NCI-H82 (cell line): ENCODE measurements at regions not wholly inside any gene's neighbourhood (a gene's known extent, or its start where the extent isn't known, plus 50 kb on each side); places are given as distances from the start of the nearest gene placed in this dataset.
"Not testable (repeated sequence)": the region's sequence is repeated elsewhere in the genome, so short reads cannot be mapped to it uniquely, and the experiment has no call there.

ENCODE experiments used
- DNase-seq: peaks from one replicate; lab custom pipeline; 2025; lab: John Stamatoyannopoulos, UW

DNA sequence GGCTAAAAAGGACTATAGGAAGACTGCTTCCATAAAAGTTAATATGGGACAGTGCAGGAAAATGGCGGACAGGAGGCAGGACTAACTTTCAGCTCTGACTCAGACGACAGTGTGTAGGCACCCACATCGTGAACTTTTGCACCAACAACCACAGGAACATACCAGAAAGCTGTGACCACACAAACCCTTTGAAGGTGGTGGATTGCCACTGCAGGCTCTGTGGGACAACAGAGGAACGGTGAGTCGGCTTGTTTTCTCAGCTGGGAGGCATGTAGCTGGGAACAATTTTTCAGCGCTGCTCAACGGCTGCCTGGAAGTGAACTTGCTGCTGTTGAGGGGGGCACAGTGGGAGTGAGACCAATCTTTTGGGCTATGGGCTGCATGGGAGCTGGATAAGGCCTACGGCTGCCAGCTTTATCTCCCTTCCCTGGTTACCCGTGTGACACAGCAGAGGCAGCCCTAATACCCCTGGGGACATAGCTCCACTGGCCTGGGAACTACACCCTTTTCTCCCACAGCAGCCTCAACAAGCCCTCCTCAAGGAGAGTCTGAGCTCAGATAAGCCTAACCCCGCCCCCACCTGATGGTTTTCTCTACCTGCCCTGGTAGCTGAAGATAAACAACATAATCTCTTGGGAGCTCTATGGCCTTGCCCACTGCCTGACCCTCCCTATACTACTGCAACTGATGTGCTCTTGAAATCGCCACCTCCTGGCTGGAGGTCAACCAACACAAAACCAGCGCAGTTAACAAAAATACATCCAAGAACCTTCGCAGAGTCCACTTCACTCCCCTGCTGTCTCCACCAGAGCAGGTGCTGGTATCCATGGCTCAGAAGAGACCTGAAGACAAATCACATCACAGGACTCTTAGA lies 1537.0 kb downstream of the C4orf33 start:
- DNase-seq = no peak

DNA sequence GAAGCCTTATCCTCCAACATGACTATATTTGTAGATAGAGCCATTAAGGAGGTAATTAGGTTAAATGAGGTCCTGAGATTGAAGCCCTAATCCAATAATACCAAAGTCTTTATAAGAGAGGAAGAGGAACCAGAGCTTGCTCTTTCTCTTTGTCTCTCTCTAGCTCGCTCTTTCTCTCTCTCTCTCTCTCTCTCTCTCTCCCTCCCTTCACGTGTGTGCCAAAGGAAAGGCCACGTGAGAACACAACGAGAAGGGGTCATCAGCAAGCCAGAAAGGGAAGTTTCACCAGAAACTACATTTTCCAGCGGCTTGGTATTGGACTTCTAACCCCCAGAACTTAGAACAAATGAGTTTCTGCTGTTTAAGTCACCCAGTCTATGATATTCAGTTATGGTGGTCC lies 1540.5 kb downstream of the C4orf33 start:
- DNase-seq = peak; percentile 76

DNA sequence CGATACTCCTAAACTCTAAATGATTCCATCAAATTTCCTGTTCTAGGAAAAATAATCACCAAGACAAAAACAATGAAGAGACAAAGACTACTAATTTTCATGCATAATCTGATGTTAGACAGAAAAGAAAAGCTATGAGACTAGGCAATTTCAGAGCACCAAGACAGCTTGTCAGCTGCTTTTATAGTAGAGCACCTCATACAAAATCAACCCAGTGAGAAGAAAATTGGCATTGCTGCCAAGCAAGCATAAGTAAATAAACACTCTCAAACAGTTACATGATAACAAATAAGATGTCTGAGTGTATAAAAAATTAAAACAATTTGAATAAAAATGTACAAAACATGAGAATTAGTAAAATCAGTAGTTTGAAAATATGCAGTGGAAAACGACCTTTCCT lies 1544.6 kb downstream of the C4orf33 start:
- no peak for DNase-seq

DNA sequence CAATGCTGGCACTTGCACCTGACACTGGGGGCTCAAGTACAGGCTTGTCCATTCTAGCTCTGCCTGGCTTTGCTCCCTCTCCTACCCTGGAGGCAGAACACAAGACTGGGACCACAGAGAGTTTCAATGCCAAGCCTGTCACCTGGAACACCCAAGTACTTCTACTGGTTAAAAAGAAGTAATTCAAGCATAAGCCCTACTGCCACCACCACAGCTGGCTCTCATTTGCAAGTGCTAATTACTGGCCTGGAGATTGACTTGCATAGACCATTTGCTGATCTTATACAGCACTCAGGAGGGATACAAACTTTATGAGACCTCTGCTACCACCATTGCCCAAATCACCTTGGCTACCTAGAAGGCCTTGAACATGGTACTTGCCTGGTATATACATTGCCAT lies 1550.9 kb downstream of the C4orf33 start:
- DNase-seq = peak; percentile 2

DNA sequence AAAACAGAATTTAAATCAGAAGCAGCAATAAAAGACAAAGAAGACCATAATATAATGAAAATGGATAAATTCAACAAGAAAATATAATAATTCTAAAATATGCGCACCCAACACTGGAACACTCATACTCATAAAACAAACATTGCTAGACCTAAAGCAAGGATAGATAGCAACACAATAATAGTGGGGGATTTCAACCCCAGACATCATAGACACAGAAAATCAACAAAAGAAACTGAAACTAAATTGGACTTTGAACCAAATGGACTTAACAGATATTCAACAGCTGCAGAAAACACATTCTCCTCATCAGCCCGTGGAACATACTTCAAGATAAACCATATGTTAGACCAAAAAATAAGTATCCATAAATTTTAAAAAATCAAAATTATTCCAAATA lies 1552.6 kb downstream of the C4orf33 start:
- DNase-seq = no peak

DNA sequence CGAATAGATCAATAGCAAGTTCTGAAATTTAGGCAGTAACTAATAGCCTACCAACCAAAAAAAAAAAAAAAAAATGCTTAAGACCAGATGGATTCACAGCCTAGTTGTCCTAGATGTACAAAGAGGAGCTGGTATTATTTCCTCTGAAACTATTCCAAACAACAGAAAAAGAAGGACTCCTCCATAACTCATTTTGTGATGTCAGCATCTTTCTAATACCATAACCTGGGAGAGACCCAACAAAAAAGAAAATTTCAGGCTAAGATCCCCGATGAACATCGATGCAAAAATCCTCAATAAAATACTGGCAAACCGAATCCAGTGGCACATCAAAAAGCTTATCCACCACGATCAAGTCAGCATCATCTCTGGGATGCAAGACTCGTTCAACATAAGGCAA lies 1557.9 kb downstream of the C4orf33 start:
- DNase-seq = no peak

DNA sequence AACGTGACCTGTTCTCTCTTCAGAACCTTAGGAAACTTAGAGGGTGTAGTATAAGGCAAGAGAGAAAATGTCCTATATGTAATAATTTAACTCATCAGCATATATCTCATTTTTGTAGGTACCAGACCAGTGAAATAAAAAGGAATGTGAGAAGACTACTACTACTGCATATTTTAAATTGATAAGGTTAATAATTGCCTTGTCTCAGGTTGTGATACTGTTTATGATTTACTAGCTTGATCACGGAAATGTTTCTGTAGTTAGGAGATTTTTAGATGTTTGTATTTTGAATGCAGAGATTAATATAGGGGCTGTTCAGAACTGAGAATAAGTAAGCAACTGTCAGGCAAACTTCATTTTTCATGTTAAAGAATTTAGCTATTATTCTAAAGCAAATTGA lies 1563.4 kb downstream of the C4orf33 start:
- no peak for DNase-seq

DNA sequence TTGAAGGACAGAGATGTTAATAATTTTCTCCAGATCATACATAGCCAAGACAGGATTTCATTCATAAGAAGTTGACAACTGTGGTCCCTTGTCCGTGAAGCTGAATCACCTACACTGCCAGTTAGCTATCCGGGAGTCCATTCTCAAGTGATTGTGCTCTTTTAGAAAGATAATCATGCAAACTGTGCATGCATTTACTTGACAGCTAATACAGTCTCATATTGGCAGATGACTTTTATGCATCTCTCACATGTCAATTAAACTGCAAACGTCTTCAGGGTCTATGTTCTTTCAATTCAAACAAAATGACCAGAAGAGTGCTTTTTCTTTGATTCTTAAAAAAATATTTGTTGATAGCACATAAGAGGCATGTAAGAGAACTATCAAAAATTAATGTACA lies 1572.9 kb downstream of the C4orf33 start:
- no peak for DNase-seq

DNA sequence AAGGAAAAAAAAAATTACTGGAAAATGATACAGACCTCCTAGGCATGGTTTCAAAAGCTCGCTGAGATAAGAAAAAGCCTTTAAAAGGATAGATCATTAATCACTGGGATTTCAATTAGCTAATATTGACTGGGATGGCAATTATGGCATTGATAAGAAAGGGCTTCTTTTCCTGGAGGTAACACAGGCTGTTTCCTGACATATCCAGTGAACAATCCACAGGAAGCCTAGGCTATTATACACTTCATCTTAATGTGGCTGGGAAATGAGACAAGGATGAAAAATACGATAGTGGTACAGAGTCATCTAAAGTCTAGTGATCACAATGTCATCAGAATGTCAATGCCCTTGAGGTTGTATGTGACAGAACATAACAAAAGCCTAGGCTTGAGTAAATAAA lies 1579.3 kb downstream of the C4orf33 start:
- no peak for DNase-seq

DNA sequence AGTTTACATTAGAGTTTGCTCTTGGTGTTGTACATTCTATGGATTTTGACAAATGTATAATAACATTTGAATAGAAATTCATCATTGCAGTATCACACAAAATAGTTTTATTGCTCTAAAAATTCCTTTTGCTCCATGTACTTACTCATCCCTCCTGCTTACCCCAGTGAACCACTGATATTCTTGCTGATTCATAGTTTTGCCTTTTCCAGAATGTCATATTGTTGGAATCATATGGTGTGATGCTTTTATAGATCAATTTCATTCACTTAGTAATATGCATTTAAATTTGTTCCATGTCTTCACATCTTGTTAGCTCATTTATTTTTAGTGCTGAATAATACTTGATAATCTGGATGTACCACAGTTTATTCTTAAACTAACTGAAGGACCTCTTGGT lies 1593.2 kb downstream of the C4orf33 start:
- no peak for DNase-seq

DNA sequence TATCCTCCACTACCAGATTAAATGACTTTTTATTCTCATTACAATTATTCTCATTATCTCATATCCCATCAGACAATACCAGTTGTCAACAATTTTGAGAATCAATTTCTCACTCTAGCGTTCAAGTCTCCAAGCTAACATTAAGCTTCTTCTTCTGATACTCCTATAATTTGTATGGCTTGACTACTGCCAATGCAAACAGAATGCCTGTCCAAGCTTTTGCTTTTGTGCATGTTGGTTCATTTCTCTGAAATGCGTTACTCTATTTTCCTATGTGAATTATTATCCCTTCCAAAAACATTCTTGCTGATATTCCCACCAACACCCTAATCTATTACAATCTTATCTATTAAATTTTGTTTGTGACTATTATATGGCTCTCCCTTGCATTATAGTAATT lies 1602.3 kb downstream of the C4orf33 start:
- no peak for DNase-seq

DNA sequence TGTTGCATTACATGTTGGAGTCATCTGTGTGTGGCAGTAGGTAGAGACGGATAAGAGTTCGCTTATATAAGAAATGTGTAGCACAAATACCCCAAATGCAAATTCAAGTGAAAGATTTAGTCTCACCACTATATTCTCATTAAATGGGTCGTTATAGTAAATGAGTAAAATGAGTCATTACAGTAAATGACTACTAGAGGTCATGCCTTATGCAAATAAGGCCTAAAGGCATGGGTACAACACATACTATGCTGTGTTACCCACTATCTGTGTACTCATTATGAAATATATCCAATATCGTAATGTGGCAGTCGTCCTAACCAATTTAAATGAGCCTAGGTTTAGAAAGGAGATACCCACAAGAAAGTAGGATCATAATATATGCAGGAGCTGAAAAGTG lies 1603.1 kb downstream of the C4orf33 start:
- no peak for DNase-seq

DNA sequence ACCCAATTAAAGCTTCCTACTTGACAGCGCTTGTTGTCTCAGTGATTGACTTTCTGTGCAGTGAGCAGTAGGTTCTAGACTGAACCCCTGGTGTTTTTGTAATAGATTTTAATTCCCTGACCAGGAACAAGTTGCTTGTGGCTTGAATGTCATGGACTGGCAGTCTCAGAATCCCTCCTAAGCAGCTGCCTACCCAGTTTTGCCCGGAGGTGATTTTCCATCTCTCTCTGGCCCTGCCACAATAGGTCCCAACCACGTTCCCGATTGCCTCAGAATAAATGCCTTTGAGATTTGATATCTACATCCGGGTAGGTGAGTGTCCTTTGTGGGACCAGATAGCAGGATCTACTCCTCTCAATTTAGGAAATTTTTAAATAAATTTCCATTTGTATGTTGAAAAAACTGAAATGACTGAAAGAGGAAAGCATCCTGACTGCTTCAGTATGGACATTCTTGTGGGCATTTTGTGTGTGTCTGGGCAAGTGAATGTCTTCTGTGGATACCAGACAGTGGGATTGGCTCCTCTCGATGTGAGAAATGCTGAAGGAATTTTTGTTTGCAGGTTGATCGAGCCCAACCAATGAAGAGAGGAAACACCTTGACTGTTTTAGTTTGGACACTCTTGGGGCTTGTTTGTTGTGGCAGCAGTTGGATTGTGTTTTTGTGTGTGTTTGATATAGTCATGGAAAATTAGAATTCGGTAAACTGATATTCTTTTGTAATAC lies 1607.4 kb downstream of the C4orf33 start:
- DNase-seq = no peak

DNA sequence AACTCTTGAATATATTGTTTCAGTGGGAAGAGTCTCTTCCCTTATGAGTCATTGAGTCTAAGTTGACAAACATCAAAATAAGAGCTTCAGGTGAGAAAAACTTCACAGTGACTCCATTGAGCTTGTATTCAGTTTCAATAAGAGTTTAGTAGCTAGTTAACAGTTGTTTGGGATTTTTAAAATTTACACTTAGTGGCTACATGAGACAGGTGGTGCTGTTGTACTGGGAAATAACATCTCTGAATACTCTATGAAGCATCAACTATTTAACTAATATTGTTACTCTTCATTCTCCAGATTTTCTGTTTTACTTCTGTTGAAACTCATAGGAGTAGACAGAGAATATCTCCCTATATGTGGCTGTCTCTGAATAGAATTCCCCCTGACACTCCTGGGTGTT lies 1609.1 kb downstream of the C4orf33 start:
- DNase-seq = no peak

DNA sequence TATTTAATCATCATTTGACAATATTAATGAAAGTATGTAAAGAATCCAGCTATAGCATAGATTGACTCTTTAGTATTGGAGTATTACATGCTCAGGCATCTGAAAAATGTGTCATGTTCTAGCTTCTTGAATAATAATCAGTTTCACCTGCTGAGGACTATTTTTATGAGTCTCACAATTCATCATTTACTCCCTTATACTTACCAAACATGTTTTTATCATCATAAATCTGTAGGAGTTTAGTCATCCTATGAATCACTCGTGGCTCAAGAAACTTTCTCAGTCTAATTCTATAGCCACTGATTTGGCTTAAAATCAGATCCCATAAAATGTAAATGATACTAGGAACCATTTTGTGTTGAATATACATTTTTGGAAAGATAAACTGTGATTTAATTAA lies 1616.1 kb downstream of the C4orf33 start:
- DNase-seq = no peak

DNA sequence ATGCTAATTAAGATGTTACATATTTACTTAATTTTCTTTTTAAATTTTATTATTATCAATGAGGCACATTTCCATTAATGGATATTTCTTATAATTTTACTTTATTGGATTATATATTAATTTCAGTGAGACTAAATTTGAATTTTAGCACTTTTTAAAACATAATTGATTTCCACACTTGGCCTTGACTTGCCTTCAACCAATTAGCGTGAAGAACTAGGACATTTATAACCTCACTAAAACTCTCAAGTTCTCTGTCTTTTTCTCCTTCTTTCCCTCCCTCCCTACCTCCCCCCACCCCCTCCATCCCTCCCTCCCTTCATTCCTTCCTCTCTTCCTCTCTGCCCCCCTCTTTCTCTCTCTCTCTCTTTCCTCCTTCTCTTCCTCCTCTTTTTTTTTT lies 1618.1 kb downstream of the C4orf33 start:
- no peak for DNase-seq

DNA sequence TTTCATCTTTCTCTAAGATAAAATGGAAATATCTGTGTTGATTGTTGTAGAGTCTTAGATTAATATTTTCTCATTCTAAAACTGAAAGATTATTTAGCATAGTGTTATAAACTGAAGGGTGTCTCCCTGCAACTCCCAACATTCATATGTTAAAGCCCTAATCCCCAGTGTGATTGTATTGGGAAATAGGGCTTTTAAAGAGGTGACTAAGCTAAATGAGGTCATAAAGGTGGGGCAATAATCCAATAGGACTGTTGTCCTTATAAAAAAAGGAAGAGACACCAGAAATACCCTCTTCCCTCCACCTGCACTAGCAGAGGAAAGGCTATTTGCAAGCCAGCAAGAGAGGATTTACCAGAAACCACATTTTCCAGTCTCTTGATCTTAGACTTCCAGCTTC lies 1626.4 kb downstream of the C4orf33 start:
- DNase-seq = peak; percentile 5

DNA sequence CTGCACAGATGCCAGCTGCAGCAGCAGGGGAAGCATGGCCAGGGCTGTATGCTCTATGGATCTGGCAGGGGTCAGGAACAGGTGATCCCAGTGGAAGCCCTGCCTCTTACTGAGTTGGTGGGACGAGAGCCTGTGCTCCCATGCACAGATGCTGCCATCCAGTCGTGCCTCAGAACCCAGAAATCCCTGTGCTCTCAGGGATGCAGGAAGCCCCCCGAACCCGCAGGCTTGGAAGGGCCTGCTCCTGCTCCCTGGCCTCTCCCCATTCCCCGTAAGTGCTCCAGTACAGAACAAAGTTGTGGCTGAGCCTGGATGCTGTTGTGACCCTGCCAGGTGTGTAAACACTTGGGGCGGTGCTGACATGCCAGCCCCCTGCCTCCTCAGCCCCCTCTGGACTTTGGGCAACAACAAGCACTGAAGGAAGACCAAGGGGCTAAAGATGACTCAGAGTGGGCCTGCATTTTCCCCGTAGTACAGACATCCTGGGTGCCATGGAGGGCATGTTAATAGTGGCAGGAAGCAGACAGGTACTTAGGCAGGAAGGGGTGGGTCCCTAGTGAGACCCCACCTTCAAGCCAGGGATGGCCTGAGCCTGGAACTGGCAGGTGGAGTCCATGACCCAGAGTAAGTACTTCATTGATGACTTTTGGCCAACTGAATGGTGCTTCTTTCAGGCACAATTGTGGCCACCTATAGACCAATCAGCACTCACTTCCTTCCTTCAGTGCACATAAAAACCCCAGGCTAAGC lies 1640.7 kb downstream of the C4orf33 start:
- DNase-seq = no peak

DNA sequence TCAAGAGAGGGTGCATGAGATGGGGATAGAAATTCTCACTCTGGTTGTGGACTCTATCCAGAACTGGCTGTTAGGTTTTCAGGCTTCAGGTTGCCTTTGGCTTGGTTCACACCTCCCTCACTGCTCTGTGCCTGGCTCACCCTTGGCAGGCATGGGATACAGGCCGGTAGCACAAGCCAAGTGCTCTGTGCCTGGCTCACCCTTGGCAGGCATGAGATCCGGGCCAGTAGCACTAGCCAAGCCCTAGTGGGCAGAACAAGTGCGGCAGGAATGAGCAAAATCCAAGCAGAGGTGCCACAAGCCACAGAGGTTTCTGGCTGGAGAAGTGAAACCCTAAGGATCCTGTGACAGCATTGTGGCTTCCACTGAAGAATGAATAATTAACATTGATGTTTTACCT lies 1642.3 kb downstream of the C4orf33 start:
- no peak for DNase-seq

DNA sequence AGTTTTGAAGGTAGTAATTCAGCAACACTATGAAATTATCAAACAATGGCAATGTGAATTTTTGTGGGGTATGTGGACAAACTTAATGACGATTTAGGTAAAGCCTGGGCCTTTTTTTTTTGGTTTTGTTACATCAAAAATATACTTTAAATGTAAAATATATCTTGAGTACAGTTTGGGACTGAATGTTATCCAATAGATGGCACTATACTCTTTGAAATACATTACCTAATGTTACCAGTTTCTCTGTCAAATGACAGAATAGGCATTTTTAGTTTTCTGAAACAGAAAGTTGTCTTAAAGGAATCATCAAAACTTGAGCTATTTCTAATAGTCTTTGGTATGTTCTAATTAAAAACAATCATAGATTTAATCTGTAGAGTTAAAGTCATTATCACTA lies 1651.9 kb downstream of the C4orf33 start:
- peak; percentile 7 for DNase-seq

DNA sequence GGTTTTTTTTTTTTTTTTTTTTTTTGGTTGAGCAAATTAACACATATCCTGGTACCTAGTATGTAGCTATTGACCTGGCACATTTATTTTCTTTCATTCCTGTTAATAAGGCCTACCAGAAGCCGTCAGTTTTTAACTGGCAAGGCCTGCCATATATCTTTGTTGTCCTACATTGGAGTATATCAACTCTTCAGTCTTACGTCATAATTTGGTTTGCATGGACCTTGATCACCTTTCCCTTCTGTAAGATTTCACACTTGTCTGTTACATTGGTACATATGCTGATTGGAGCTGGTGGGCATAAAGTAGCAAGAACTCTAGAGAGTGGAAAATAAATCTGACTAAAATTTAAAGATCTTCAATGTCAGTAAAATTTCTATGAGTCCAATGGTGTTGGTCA lies 1658.0 kb downstream of the C4orf33 start:
- no peak for DNase-seq

DNA sequence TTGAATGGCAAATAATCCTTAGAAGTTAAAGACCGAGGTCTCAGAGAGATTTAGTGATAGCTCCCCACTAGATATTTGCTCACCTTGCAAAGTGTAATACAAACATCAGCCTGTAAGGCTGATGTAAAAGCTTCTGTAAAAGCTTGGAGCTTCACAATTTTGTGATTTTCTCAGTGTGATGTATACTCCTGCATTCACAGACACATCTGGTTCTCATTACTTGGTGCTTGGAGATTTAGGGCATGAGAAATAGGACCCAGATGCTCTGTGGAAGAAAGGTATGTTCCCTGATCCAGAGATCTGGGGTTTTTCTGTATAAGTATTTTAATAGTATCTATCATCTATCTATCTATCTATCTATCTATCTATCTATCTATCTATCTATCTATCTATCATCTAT lies 1664.3 kb downstream of the C4orf33 start:
- no peak for DNase-seq

DNA sequence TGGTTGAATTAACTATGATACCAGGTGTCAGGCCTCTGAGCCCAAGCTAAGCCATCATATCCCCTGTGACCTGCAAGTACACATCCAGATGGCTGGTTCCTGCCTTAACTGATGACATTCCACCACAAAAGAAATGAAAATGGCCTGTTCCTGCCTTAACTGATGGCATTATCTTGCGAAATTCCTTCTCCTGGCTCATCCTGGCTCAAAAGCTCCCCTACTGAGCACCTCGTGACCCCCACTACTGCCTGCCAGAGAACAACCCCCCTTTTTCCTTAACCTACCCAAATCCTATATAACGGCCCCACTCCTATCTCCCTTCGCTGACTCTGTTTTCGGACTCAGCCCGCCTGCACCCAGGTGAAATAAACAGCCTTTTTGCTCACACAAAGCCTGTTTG lies 1671.4 kb downstream of the C4orf33 start:
- DNase-seq = not testable (repeated sequence)
